ENCODE measurements at regions not wholly inside any gene's neighbourhood (a gene's known extent, or its start where the extent isn't known, plus 50 kb on each side); places are given as distances from the start of the nearest gene placed in this dataset.

- TF ChIP-seq SNAI2 (CRISPR knock-in tag; IDR thresholded peaks at IDR 0.05) (no peak), RARB (CRISPR knock-in tag; IDR thresholded peaks at IDR 0.05) (no peak), PATZ1 (CRISPR knock-in tag; IDR thresholded peaks at IDR 0.05; ENCODE audit: borderline replicate concordance) (no peak), CREB5 (CRISPR knock-in tag; IDR thresholded peaks at IDR 0.05; ENCODE audit: low read depth) (no peak), TOX (CRISPR knock-in tag; IDR thresholded peaks at IDR 0.05; ENCODE audit: borderline replicate concordance) (no peak), PPARA (CRISPR knock-in tag; IDR thresholded peaks at IDR 0.05; ENCODE audit: borderline replicate concordance) (no peak)
Measured at GRCh38 chr15:79198461-79198860, 84.1 kb upstream of the ANKRD34C start.
